H1 (cell line): ENCODE measurements at regions not wholly inside any gene's neighbourhood (a gene's known extent, or its start where the extent isn't known, plus 50 kb on each side); places are given as distances from the start of the nearest gene placed in this dataset.

Source experiments
- CTCF ChIA-PET: fragments of 300-600 bp; sonication (Branson Sonifier 250); formaldehyde crosslinking; loops from one replicate; lab custom pipeline; 2021; ENCODE audit not compliant: partially characterized antibody; lab: Charles Lee
- POLR2A ChIA-PET: fragments of 300-600 bp; sonication (Branson Sonifier 250); formaldehyde crosslinking; loops from one replicate; lab custom pipeline; 2021; ENCODE audit warnings: inconsistent platforms; ENCODE audit not compliant: partially characterized antibody; lab: Charles Lee
- DNase-seq, 2 experiments: peaks; one replicate each; pipeline versions ENCODE4 v3.0.0 to v3.0.0-alpha.2; 2010 to 2022; ENCODE audit warnings: low spot score in 2 of 2, low read depth in 1 of 2, mixed read lengths in 1 of 2
- FAIRE-seq: peaks from 2 replicates; lab custom pipeline; 2011; peaks lifted over from hg19 to GRCh38; lab: Jason Lieb, UNC
- H2AFZ ChIP-seq: 2 replicates; pipeline ENCODE4 v1.8.1; 2012; ENCODE audit warnings: low read length, inconsistent platforms
- H2AK5ac ChIP-seq: 2 replicates; pipeline ENCODE4 v1.6.1; 2013; ENCODE audit warnings: low read depth, low read length
- H2BK120ac ChIP-seq: replicated peaks from 2 replicates; pipeline ENCODE3; 2013; ENCODE audit warnings: low read depth, low read length, inconsistent platforms
- H2BK12ac ChIP-seq: 2 replicates; pipeline ENCODE4 v1.6.1; 2013; ENCODE audit warnings: low read depth, low read length
- H2BK15ac ChIP-seq: 2 replicates; pipeline ENCODE4 v1.6.1; 2013; ENCODE audit warnings: low read length
- H2BK20ac ChIP-seq: 2 replicates; pipeline ENCODE4 v1.6.1; 2013; ENCODE audit warnings: low read length
- H2BK5ac ChIP-seq: 2 replicates; pipeline ENCODE4 v1.6.1; 2013; ENCODE audit warnings: low read depth, low read length
- H3K14ac ChIP-seq: 2 replicates; pipeline ENCODE4 v1.6.1; 2013; ENCODE audit warnings: inconsistent platforms; ENCODE audit not compliant: insufficient read length
- H3K18ac ChIP-seq: 2 replicates; pipeline ENCODE4 v1.6.1; 2013; ENCODE audit warnings: low read length; ENCODE audit errors: extremely low read depth
- H3K23ac ChIP-seq: 2 replicates; pipeline ENCODE4 v1.6.1; 2013; ENCODE audit warnings: inconsistent platforms; ENCODE audit not compliant: insufficient read length
- H3K23me2 ChIP-seq: 2 replicates; pipeline ENCODE4 v1.6.1; 2013; ENCODE audit warnings: low read depth, low read length
- H3K27ac ChIP-seq: 2 replicates; pipeline ENCODE4 v1.6.1; 2011; ENCODE audit warnings: low read depth, low read length, inconsistent platforms
- H3K27me3 ChIP-seq, 4 experiments: replicated peaks in 1 of 4; 1 replicate in 1 of 4; 2 replicates in 3 of 4; pipeline versions ENCODE4 v1.6.1 to v1.8.1; 2011 to 2013; ENCODE audit warnings: low read length in 3 of 4, mild to moderate bottlenecking in 3 of 4, inconsistent platforms in 2 of 4, mixed read lengths in 2 of 4, moderate library complexity in 1 of 4; ENCODE audit not compliant: control insufficient read depth in 3 of 4, insufficient read depth in 3 of 4; ENCODE audit errors: extremely low read depth in 1 of 4
- H3K36me3 ChIP-seq, 4 experiments: 2 replicates each; pipeline versions ENCODE4 v1.6.1 to v1.8.1; 2011 to 2013; ENCODE audit warnings: mild to moderate bottlenecking in 4 of 4, low read length in 3 of 4, moderate library complexity in 2 of 4, control low read depth in 1 of 4, inconsistent platforms in 1 of 4; ENCODE audit not compliant: insufficient read depth in 4 of 4, control insufficient read depth in 2 of 4
- H3K4ac ChIP-seq: replicated peaks from 2 replicates; pipeline ENCODE3; 2013; ENCODE audit warnings: low read length, low read depth, mixed read lengths, inconsistent platforms; ENCODE audit not compliant: insufficient read length
- H3K4me1 ChIP-seq, 4 experiments: replicated peaks in 1 of 4; 1 replicate in 1 of 4; 2 replicates in 3 of 4; pipeline versions ENCODE4 v1.6.1 to v1.8.1; 2011 to 2013; ENCODE audit warnings: low read length in 3 of 4, inconsistent platforms in 2 of 4, mixed read lengths in 1 of 4; ENCODE audit not compliant: insufficient read depth in 4 of 4, control insufficient read depth in 3 of 4
- H3K4me2 ChIP-seq, 2 experiments: 2 replicates each; pipeline versions ENCODE4 v1.6.1 to v1.8.1; 2011 to 2013; ENCODE audit warnings: low read depth in 2 of 2, low read length in 2 of 2, control low read depth in 1 of 2, inconsistent platforms in 1 of 2, mild to moderate bottlenecking in 1 of 2; ENCODE audit not compliant: insufficient read depth in 1 of 2
- H3K4me3 ChIP-seq, 4 experiments: fragments of 200-600, 300-600 bp in 1 of 4; sonication (generic), shearing (Covaris generic), sonication (Bioruptor Twin) in 1 of 4; 2 replicates each; pipeline versions ENCODE4 v1.5.1 to v1.8.1; 2011 to 2016; ENCODE audit warnings: low read length in 4 of 4, low read depth in 3 of 4, control low read depth in 2 of 4, inconsistent platforms in 2 of 4, mild to moderate bottlenecking in 2 of 4, mixed read lengths in 1 of 4, moderate library complexity in 1 of 4; ENCODE audit not compliant: insufficient read depth in 2 of 4; ENCODE audit errors: extremely low read depth in 1 of 4
- H3K56ac ChIP-seq: replicated peaks from 2 replicates; pipeline ENCODE3; 2013; ENCODE audit warnings: low read depth, mild to moderate bottlenecking, mixed read lengths, low read length, inconsistent platforms; ENCODE audit not compliant: insufficient read length
- H3K79me1 ChIP-seq: 2 replicates; pipeline ENCODE4 v1.6.1; 2013; ENCODE audit warnings: low read depth, low read length, control low read depth
- H3K79me2 ChIP-seq, 2 experiments: 2 replicates each; pipeline versions ENCODE4 v1.6.1 to v1.8.1; 2012 to 2013; ENCODE audit warnings: low read length in 2 of 2, mild to moderate bottlenecking in 2 of 2, inconsistent platforms in 1 of 2; ENCODE audit not compliant: insufficient read depth in 2 of 2, control insufficient read depth in 1 of 2
- H3K9ac ChIP-seq, 4 experiments: replicated peaks in 1 of 4; 1 replicate in 1 of 4; 2 replicates in 3 of 4; pipeline versions ENCODE4 v1.6.1 to v1.8.1; 2011 to 2013; ENCODE audit warnings: low read depth in 3 of 4, low read length in 3 of 4, control low read depth in 2 of 4, mild to moderate bottlenecking in 2 of 4, moderate library complexity in 2 of 4, inconsistent platforms in 1 of 4; ENCODE audit errors: extremely low read depth in 1 of 4
- H3K9me3 ChIP-seq, 2 experiments: 2 replicates each; pipeline versions ENCODE4 v1.6.1 to v1.8.1; 2012 to 2013; ENCODE audit warnings: mild to moderate bottlenecking in 2 of 2, moderate library complexity in 2 of 2, control low read depth in 1 of 2, inconsistent platforms in 1 of 2, low read depth in 1 of 2, low read length in 1 of 2, mixed read lengths in 1 of 2; ENCODE audit not compliant: insufficient read depth in 2 of 2
- H4K20me1 ChIP-seq, 2 experiments: replicated peaks in 1 of 2; 2 replicates each; pipeline versions ENCODE3 to v1.8.1; 2011 to 2013; ENCODE audit warnings: inconsistent platforms in 2 of 2, low read length in 2 of 2, mild to moderate bottlenecking in 1 of 2; ENCODE audit not compliant: insufficient read depth in 2 of 2, control insufficient read depth in 1 of 2
- H4K5ac ChIP-seq: 2 replicates; pipeline ENCODE4 v1.6.1; 2013; ENCODE audit warnings: low read length, low read depth, mixed read lengths, inconsistent platforms; ENCODE audit not compliant: insufficient read length
- H4K8ac ChIP-seq: 2 replicates; pipeline ENCODE4 v1.8.0; 2013; ENCODE audit warnings: mild to moderate bottlenecking, moderate library complexity, low read length, inconsistent platforms; ENCODE audit not compliant: insufficient read depth; ENCODE audit errors: extremely low read depth
- H4K91ac ChIP-seq: replicated peaks from 2 replicates; pipeline ENCODE3; 2013; ENCODE audit warnings: low read length, mixed read lengths, inconsistent platforms; ENCODE audit not compliant: insufficient read length
- ASH2L ChIP-seq: fragments of 200-600, 300-600 bp; sonication (generic); IDR thresholded peaks from one replicate; pipeline ENCODE4 v1.7.1; 2017; ENCODE audit warnings: low read length
- CBX5 ChIP-seq: fragments of 300-800, 300-1000 bp; sonication (generic); IDR thresholded peaks from 2 replicates; pipeline ENCODE4 v1.7.1; 2016; ENCODE audit warnings: antibody characterized with exemption, low read length, low read depth
- CEBPB ChIP-seq: IDR thresholded peaks from 2 replicates; pipeline ENCODE4 v1.6.1; 2012; ENCODE audit warnings: low read depth, low read length
- EP300 ChIP-seq, 2 experiments: IDR thresholded peaks; 1 replicate in 1 of 2; 2 replicates in 1 of 2; pipeline ENCODE4 v1.6.1; 2011 to 2012; ENCODE audit warnings: low read depth in 2 of 2, low read length in 2 of 2, mild to moderate bottlenecking in 2 of 2, borderline replicate concordance in 1 of 2, inconsistent platforms in 1 of 2, moderate library complexity in 1 of 2
- FOSL1 ChIP-seq: IDR thresholded peaks from 2 replicates; pipeline ENCODE4 v1.6.1; 2011; ENCODE audit warnings: mild to moderate bottlenecking, low read depth, low read length, moderate library complexity; ENCODE audit not compliant: insufficient read depth
- KDM4A ChIP-seq: IDR thresholded peaks from one replicate; pipeline ENCODE4 v1.7.1; 2012; ENCODE audit warnings: low read depth, mild to moderate bottlenecking, moderate library complexity, low read length, inconsistent platforms; ENCODE audit not compliant: severe bottlenecking
- MAFK ChIP-seq: IDR thresholded peaks from 2 replicates; pipeline ENCODE4 v1.6.1; 2012; ENCODE audit warnings: low read depth, mild to moderate bottlenecking, improper control_type of control experiment, low read length
- PHF8 ChIP-seq: fragments of 200-600 bp; sonication (generic); conservative IDR thresholded peaks from 2 replicates; pipeline ENCODE4 v1.7.1; 2012; ENCODE audit warnings: low read depth, mild to moderate bottlenecking, inconsistent platforms, low read length, moderate library complexity
- POLR2AphosphoS5 ChIP-seq: IDR thresholded peaks from 2 replicates; pipeline ENCODE4 v1.6.1; 2011; ENCODE audit warnings: low read depth, low read length
- RAD21 ChIP-seq, 2 experiments: IDR thresholded peaks in 1 of 2; conservative IDR thresholded peaks in 1 of 2; 2 replicates each; pipeline ENCODE4 v1.6.1; 2011; ENCODE audit warnings: low read depth in 2 of 2, low read length in 2 of 2, improper control_type of control experiment in 1 of 2, inconsistent platforms in 1 of 2, mild to moderate bottlenecking in 1 of 2, moderate library complexity in 1 of 2
- RNF2 ChIP-seq: fragments of 200-900, 300-1000 bp; sonication (generic); IDR thresholded peaks from 2 replicates; pipeline ENCODE4 v1.7.1; 2016; ENCODE audit warnings: borderline replicate concordance, low read depth, mild to moderate bottlenecking, antibody characterized with exemption, low read length; ENCODE audit not compliant: poor library complexity, severe bottlenecking; ENCODE audit errors: missing control alignments
- SAP30 ChIP-seq: fragments of 300-600 bp; sonication (generic); IDR thresholded peaks from 2 replicates; pipeline ENCODE4 v1.7.1; 2012; ENCODE audit warnings: low read length, moderate library complexity, mild to moderate bottlenecking, inconsistent platforms; ENCODE audit not compliant: insufficient read depth, insufficient replicate concordance
- SIX5 ChIP-seq: IDR thresholded peaks from 2 replicates; pipeline ENCODE4 v1.6.1; 2011; ENCODE audit warnings: mild to moderate bottlenecking, low read depth, low read length
- TAF1 ChIP-seq: IDR thresholded peaks from 2 replicates; pipeline ENCODE4 v1.6.1; 2011; ENCODE audit warnings: mild to moderate bottlenecking, low read depth, low read length
- TEAD4 ChIP-seq: IDR thresholded peaks from 2 replicates; pipeline ENCODE4 v1.6.1; 2012; ENCODE audit warnings: low read depth, low read length, inconsistent platforms, mixed read lengths
- WGBS, 2 experiments: shearing (Covaris generic) in 1 of 2; methylation state at CpG; one replicate each; pipeline versions ENCODE4 v1.1.6 to v1.1.7; 2013 to 2015; ENCODE audit warnings: low lambda C conversion rate in 2 of 2, mixed read lengths in 2 of 2, inconsistent platforms in 1 of 2, low coverage in 1 of 2, missing lambda C conversion rate in 1 of 2; ENCODE audit not compliant: insufficient replicate concordance in 2 of 2, insufficient coverage in 1 of 2, insufficient read length in 1 of 2; ENCODE audit errors: extremely low coverage in 1 of 2, missing lambda C conversion rate in 1 of 2; 5-methylcytosine and 5-hydroxymethylcytosine counted together

GRCh38 chr4:68736813-68737212 is 66.4 kb upstream of the UGT2B15 start:
- Histone ChIP-seq H3K79me1 (no peaks in the 10 kb centered on the region), H3K79me2 (no peaks in the 10 kb centered on the region), H3K36me3 (no peaks in the 10 kb centered on the region), H3K18ac (no peak overlapping the region), H3K4me3 (no peak overlapping the region), H2BK12ac (no peak overlapping the region), H3K23ac (no peak overlapping the region), H3K4me2 (no peak overlapping the region), H2BK120ac (no peak overlapping the region), H3K14ac (no peak overlapping the region), H4K91ac (no peak overlapping the region), H2AK5ac (no peak overlapping the region), H2BK5ac (no peak overlapping the region), H3K27ac (no peak overlapping the region), H4K8ac (no peak overlapping the region), H4K20me1 (no peaks in the 10 kb centered on the region), H3K9me3 (no peaks in the 10 kb centered on the region), H3K4ac (no peak overlapping the region), H3K9ac (no peak overlapping the region), H2AFZ (no peak overlapping the region), H3K4me1 (no peaks in the 10 kb centered on the region), H2BK15ac (no peak overlapping the region), H3K27me3 (peaks cover 0 to 1% (median 0%) of the 10 kb centered on the region in 4 experiments; a peak in 1 of 7 replicates), H3K56ac (no peak overlapping the region), H2BK20ac (no peak overlapping the region), H3K23me2 (no peaks in the 10 kb centered on the region), H4K5ac (no peak overlapping the region)
- POLR2A ChIA-PET = no interaction called here
- DNase-seq = no peak
- CTCF ChIA-PET = no interaction called here
- FAIRE-seq = no peak
- 100% methylated on average over 1 of the region's 1 CpG; no CpG with 5 or more reads in 1 of the 2 experiments for WGBS, 2 experiments
- no peak for TF ChIP-seq SIX5
- no peak for TF ChIP-seq ASH2L
- TF ChIP-seq KDM4A = no peak
- TF ChIP-seq FOSL1 = no peak
- no peak for TF ChIP-seq RNF2
- TF ChIP-seq MAFK = no peak
- no peak for TF ChIP-seq POLR2AphosphoS5
- TF ChIP-seq TEAD4 = no peak
- TF ChIP-seq RAD21 (IDR thresholded peaks at IDR 0.05 in 1 of 2, conservative IDR thresholded peaks at IDR 0.05 in 1 of 2; ENCODE audit: low read depth in 2 of 2, low read length in 2 of 2) = no peak
- TF ChIP-seq SAP30 = no peak
- no peak for TF ChIP-seq TAF1
- no peak for TF ChIP-seq CBX5
- no peak for TF ChIP-seq EP300 (IDR thresholded peaks at IDR 0.05; ENCODE audit: borderline replicate concordance in 1 of 2, low read depth in 2 of 2, low read length in 2 of 2)
- TF ChIP-seq PHF8 = no peak
- no peak for TF ChIP-seq CEBPB
